ENCODE measurements at regions not wholly inside any gene's neighbourhood (a gene's known extent, or its start where the extent isn't known, plus 50 kb on each side); places are given as distances from the start of the nearest gene placed in this dataset.

GRCh38 chr4:159906051-159906450 lies 803.2 kb downstream of the RAPGEF2 start:
- H3K9ac ChIP-seq (ENCODE audit: low read length) = no peak overlapping the region
- no peaks in the 10 kb centered on the region for H3K79me2 ChIP-seq (ENCODE audit: control insufficient read depth, insufficient read depth, low read length, poor library complexity)
- H3K36me3 ChIP-seq (ENCODE audit: control insufficient read depth in 1 of 2, insufficient read depth in 2 of 2, low read length in 2 of 2) = no peaks in the 10 kb centered on the region
- no peaks in the 10 kb centered on the region for H3K79me1 ChIP-seq (ENCODE audit: low read length)
- H2AK5ac ChIP-seq (ENCODE audit: low read length) = no peak overlapping the region
- H2BK120ac ChIP-seq (ENCODE audit: insufficient read depth, low read length, poor library complexity) = no peak overlapping the region
- no peak overlapping the region for H3K4ac ChIP-seq (ENCODE audit: low read depth, low read length)
- no peak overlapping the region for H4K12ac ChIP-seq (ENCODE audit: low read depth, low read length)
- H4K91ac ChIP-seq (ENCODE audit: low read depth, low read length) = no peak overlapping the region
- H3K27me3 ChIP-seq (ENCODE audit: insufficient read depth, low read length) = no peaks in the 10 kb centered on the region
- H2BK5ac ChIP-seq (ENCODE audit: low read depth, low read length, poor library complexity) = no peak overlapping the region
- H2BK12ac ChIP-seq (ENCODE audit: low read length) = no peak overlapping the region
- no peaks in the 10 kb centered on the region for H3K9me3 ChIP-seq (ENCODE audit: insufficient read depth, low read depth, low read length)
- H3K18ac ChIP-seq (ENCODE audit: low read length) = no peak overlapping the region
- no peak overlapping the region for H3K4me3 ChIP-seq (ENCODE audit: low read depth, low read length)
- H3K14ac ChIP-seq (ENCODE audit: low read length) = no peak overlapping the region
- no peak overlapping the region for H2AFZ ChIP-seq (ENCODE audit: insufficient read depth, low read length, poor library complexity)
- H3K4me1 ChIP-seq (ENCODE audit: control insufficient read depth in 1 of 2, insufficient read depth in 2 of 2, low read length in 2 of 2) = no peaks in the 10 kb centered on the region
- no peak overlapping the region for H4K8ac ChIP-seq (ENCODE audit: low read depth, low read length)
- H3K23ac ChIP-seq (ENCODE audit: low read length) = no peak overlapping the region
- H3K27ac ChIP-seq (ENCODE audit: low read depth, low read length) = no peak overlapping the region
- H3K4me2 ChIP-seq (ENCODE audit: low read length) = no peak overlapping the region
- no peak for DNase-seq

DNA sequence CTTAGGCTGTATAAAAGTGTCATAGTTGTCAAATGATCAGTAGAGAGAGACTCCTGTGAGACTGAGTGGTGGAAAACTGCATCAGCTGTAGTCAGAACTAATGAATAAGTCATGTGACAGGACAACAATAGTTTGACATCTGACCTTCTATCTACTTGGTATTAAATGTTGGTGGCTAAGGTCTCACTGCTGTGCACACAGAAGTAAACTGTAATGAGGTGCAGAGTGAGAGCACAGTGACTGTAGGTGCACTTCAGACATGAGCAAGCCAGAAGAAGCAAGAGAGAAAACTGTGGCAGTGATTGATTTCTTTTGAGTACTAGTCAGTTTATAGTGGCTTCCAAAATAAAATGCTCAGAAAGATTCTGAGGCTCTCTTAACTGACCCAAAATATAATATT lies 803.6 kb downstream of the RAPGEF2 start:
- Histone ChIP-seq H2BK120ac (ENCODE audit: insufficient read depth, low read length, poor library complexity) (no peak overlapping the region), H3K79me1 (ENCODE audit: low read length) (no peaks in the 10 kb centered on the region), H2BK12ac (ENCODE audit: low read length) (no peak overlapping the region), H3K27ac (ENCODE audit: low read depth, low read length) (no peak overlapping the region), H3K18ac (ENCODE audit: low read length) (no peak overlapping the region), H3K9me3 (ENCODE audit: insufficient read depth, low read depth, low read length) (no peaks in the 10 kb centered on the region), H2AK5ac (ENCODE audit: low read length) (no peak overlapping the region), H3K36me3 (ENCODE audit: control insufficient read depth in 1 of 2, insufficient read depth in 2 of 2, low read length in 2 of 2) (no peaks in the 10 kb centered on the region), H3K4ac (ENCODE audit: low read depth, low read length) (no peak overlapping the region), H3K9ac (ENCODE audit: low read length) (no peak overlapping the region), H4K91ac (ENCODE audit: low read depth, low read length) (no peak overlapping the region), H3K4me1 (ENCODE audit: control insufficient read depth in 1 of 2, insufficient read depth in 2 of 2, low read length in 2 of 2) (no peaks in the 10 kb centered on the region), H4K8ac (ENCODE audit: low read depth, low read length) (no peak overlapping the region), H3K14ac (ENCODE audit: low read length) (no peak overlapping the region), H3K27me3 (ENCODE audit: insufficient read depth, low read length) (no peaks in the 10 kb centered on the region), H2BK5ac (ENCODE audit: low read depth, low read length, poor library complexity) (no peak overlapping the region), H3K4me2 (ENCODE audit: low read length) (no peak overlapping the region), H3K4me3 (ENCODE audit: low read depth, low read length) (no peak overlapping the region), H3K23ac (ENCODE audit: low read length) (no peak overlapping the region), H4K12ac (ENCODE audit: low read depth, low read length) (no peak overlapping the region), H2AFZ (ENCODE audit: insufficient read depth, low read length, poor library complexity) (no peak overlapping the region), H3K79me2 (ENCODE audit: control insufficient read depth, insufficient read depth, low read length, poor library complexity) (no peaks in the 10 kb centered on the region)
- no peak for DNase-seq

DNA sequence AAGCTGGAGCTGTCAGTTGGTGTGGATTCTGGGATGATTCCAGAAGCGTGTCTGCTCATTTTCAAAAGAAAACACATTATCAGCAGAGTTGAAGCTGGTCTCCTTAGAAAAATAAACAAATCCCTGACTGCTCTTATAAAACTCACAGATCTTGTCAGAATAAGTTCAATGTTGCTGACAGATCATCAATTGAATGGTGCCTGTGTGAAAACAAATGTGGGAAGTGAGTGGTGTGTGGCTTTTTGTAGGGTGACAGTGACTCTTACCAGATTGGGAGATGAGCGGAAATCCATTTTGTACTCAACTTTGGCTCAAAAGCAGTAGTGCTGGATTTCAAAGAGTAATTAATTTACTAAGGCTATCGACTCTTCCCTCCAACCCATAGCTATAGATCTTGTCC lies 807.8 kb downstream of the RAPGEF2 start:
- H2AFZ ChIP-seq (ENCODE audit: insufficient read depth, low read length, poor library complexity) = no peak overlapping the region
- no peak overlapping the region for H3K9ac ChIP-seq (ENCODE audit: low read length)
- no peaks in the 10 kb centered on the region for H3K79me1 ChIP-seq (ENCODE audit: low read length)
- no peak overlapping the region for H2BK120ac ChIP-seq (ENCODE audit: insufficient read depth, low read length, poor library complexity)
- no peak overlapping the region for H3K4ac ChIP-seq (ENCODE audit: low read depth, low read length)
- no peak overlapping the region for H2BK5ac ChIP-seq (ENCODE audit: low read depth, low read length, poor library complexity)
- H3K4me2 ChIP-seq (ENCODE audit: low read length) = no peak overlapping the region
- WGBS (ENCODE audit: extremely low coverage, insufficient coverage, insufficient read length) = no CpG with 5 or more reads among the region's 3 CpGs
- no peak overlapping the region for H2BK12ac ChIP-seq (ENCODE audit: low read length)
- H3K27ac ChIP-seq (ENCODE audit: low read depth, low read length) = no peak overlapping the region
- no peak overlapping the region for H4K91ac ChIP-seq (ENCODE audit: low read depth, low read length)
- H4K8ac ChIP-seq (ENCODE audit: low read depth, low read length) = no peak overlapping the region
- no peaks in the 10 kb centered on the region for H3K79me2 ChIP-seq (ENCODE audit: control insufficient read depth, insufficient read depth, low read length, poor library complexity)
- no peak for DNase-seq
- H3K27me3 ChIP-seq (ENCODE audit: insufficient read depth, low read length) = no peaks in the 10 kb centered on the region
- no peak overlapping the region for H3K23ac ChIP-seq (ENCODE audit: low read length)
- no peaks in the 10 kb centered on the region for H3K4me1 ChIP-seq (ENCODE audit: control insufficient read depth in 1 of 2, insufficient read depth in 2 of 2, low read length in 2 of 2)
- H4K12ac ChIP-seq (ENCODE audit: low read depth, low read length) = no peak overlapping the region
- no peaks in the 10 kb centered on the region for H3K9me3 ChIP-seq (ENCODE audit: insufficient read depth, low read depth, low read length)
- no peak overlapping the region for H3K14ac ChIP-seq (ENCODE audit: low read length)
- H3K36me3 ChIP-seq (ENCODE audit: control insufficient read depth in 1 of 2, insufficient read depth in 2 of 2, low read length in 2 of 2) = no peaks in the 10 kb centered on the region
- H2AK5ac ChIP-seq (ENCODE audit: low read length) = no peak overlapping the region
- no peak overlapping the region for H3K4me3 ChIP-seq (ENCODE audit: low read depth, low read length)
- H3K18ac ChIP-seq (ENCODE audit: low read length) = no peak overlapping the region

- Histone ChIP-seq H2BK120ac (ENCODE audit: insufficient read depth, low read length, poor library complexity) (no peak overlapping the region), H3K79me1 (ENCODE audit: low read length) (no peaks in the 10 kb centered on the region), H2AFZ (ENCODE audit: insufficient read depth, low read length, poor library complexity) (no peak overlapping the region), H2BK5ac (ENCODE audit: low read depth, low read length, poor library complexity) (no peak overlapping the region), H4K8ac (ENCODE audit: low read depth, low read length) (no peak overlapping the region), H4K91ac (ENCODE audit: low read depth, low read length) (no peak overlapping the region), H3K79me2 (ENCODE audit: control insufficient read depth, insufficient read depth, low read length, poor library complexity) (no peaks in the 10 kb centered on the region), H3K18ac (ENCODE audit: low read length) (no peak overlapping the region), H3K27me3 (ENCODE audit: insufficient read depth, low read length) (no peaks in the 10 kb centered on the region), H3K23ac (ENCODE audit: low read length) (no peak overlapping the region), H3K36me3 (ENCODE audit: control insufficient read depth in 1 of 2, insufficient read depth in 2 of 2, low read length in 2 of 2) (no peaks in the 10 kb centered on the region), H3K27ac (ENCODE audit: low read depth, low read length) (no peak overlapping the region), H2AK5ac (ENCODE audit: low read length) (no peak overlapping the region), H3K14ac (ENCODE audit: low read length) (no peak overlapping the region), H4K12ac (ENCODE audit: low read depth, low read length) (no peak overlapping the region), H3K9me3 (ENCODE audit: insufficient read depth, low read depth, low read length) (peaks cover 3% of the 10 kb centered on the region), H3K4me3 (ENCODE audit: low read depth, low read length) (no peak overlapping the region), H3K4me1 (ENCODE audit: control insufficient read depth in 1 of 2, insufficient read depth in 2 of 2, low read length in 2 of 2) (no peaks in the 10 kb centered on the region), H3K9ac (ENCODE audit: low read length) (no peak overlapping the region), H3K4ac (ENCODE audit: low read depth, low read length) (no peak overlapping the region), H3K4me2 (ENCODE audit: low read length) (no peak overlapping the region), H2BK12ac (ENCODE audit: low read length) (no peak overlapping the region)
- WGBS (ENCODE audit: extremely low coverage, insufficient coverage, insufficient read length) = no CpG with 5 or more reads among the region's 1 CpG
- DNase-seq = no peak
These were observed 819.2 kb downstream of the RAPGEF2 start for GRCh38 chr4:159922119-159922518.

DNA sequence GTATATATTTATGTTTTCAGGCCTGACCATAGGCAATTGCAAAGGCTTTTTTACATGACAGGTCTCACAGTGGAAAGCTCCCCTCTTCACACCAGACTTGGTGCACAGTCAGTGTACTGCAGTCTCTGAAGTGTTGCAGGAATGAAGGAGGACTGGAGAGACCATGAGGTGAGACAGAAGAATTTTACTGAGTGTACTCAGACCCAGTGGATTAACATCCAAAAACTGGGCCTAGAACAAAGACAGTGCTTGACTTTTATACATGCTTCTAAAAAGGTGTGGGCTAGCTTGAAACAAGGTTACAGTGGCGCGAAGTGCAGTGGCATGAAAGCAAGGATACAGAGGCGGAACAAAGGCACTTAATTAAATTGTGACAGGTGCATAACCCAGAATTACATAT lies 822.9 kb downstream of the RAPGEF2 start:
- no peak overlapping the region for H3K4ac ChIP-seq (ENCODE audit: low read depth, low read length)
- no peak overlapping the region for H4K8ac ChIP-seq (ENCODE audit: low read depth, low read length)
- peaks cover 3% of the 10 kb centered on the region for H3K9me3 ChIP-seq (ENCODE audit: insufficient read depth, low read depth, low read length)
- no peak overlapping the region for H2AFZ ChIP-seq (ENCODE audit: insufficient read depth, low read length, poor library complexity)
- no peak overlapping the region for H4K91ac ChIP-seq (ENCODE audit: low read depth, low read length)
- H2BK12ac ChIP-seq (ENCODE audit: low read length) = no peak overlapping the region
- H3K4me3 ChIP-seq (ENCODE audit: low read depth, low read length) = no peak overlapping the region
- H3K27me3 ChIP-seq (ENCODE audit: insufficient read depth, low read length) = no peaks in the 10 kb centered on the region
- no peak overlapping the region for H3K4me2 ChIP-seq (ENCODE audit: low read length)
- WGBS (ENCODE audit: extremely low coverage, insufficient coverage, insufficient read length) = no CpG with 5 or more reads among the region's 3 CpGs
- no peaks in the 10 kb centered on the region for H3K4me1 ChIP-seq (ENCODE audit: control insufficient read depth in 1 of 2, insufficient read depth in 2 of 2, low read length in 2 of 2)
- H3K18ac ChIP-seq (ENCODE audit: low read length) = no peak overlapping the region
- no peak overlapping the region for H2BK5ac ChIP-seq (ENCODE audit: low read depth, low read length, poor library complexity)
- H3K36me3 ChIP-seq (ENCODE audit: control insufficient read depth in 1 of 2, insufficient read depth in 2 of 2, low read length in 2 of 2) = no peaks in the 10 kb centered on the region
- no peak overlapping the region for H3K9ac ChIP-seq (ENCODE audit: low read length)
- H2AK5ac ChIP-seq (ENCODE audit: low read length) = no peak overlapping the region
- no peak overlapping the region for H4K12ac ChIP-seq (ENCODE audit: low read depth, low read length)
- no peak overlapping the region for H3K23ac ChIP-seq (ENCODE audit: low read length)
- no peak overlapping the region for H3K27ac ChIP-seq (ENCODE audit: low read depth, low read length)
- no peaks in the 10 kb centered on the region for H3K79me2 ChIP-seq (ENCODE audit: control insufficient read depth, insufficient read depth, low read length, poor library complexity)
- DNase-seq = no peak
- H3K79me1 ChIP-seq (ENCODE audit: low read length) = no peaks in the 10 kb centered on the region
- H3K14ac ChIP-seq (ENCODE audit: low read length) = no peak overlapping the region
- H2BK120ac ChIP-seq (ENCODE audit: insufficient read depth, low read length, poor library complexity) = no peak overlapping the region
